SK-N-SH (cell line): ENCODE measurements at regions not wholly inside any gene's neighbourhood (a gene's known extent, or its start where the extent isn't known, plus 50 kb on each side); places are given as distances from the start of the nearest gene placed in this dataset.

ENCODE experiments used
- CTCF ChIP-seq: fragments of 200-600 bp; sonication (generic); IDR thresholded peaks from 2 replicates; pipeline ENCODE4 v1.6.1; 2017; ENCODE audit warnings: antibody characterized with exemption, mild to moderate bottlenecking, moderate library complexity
- EP300 ChIP-seq, 2 experiments: IDR thresholded peaks; 2 replicates each; pipeline versions ENCODE4 v1.4.0 to v1.6.1; 2012; ENCODE audit warnings: borderline replicate concordance in 1 of 2, low read depth in 1 of 2, low read length in 1 of 2
- EZH2phosphoT487 ChIP-seq: fragments of 200-600 bp; sonication (generic); IDR thresholded peaks from 2 replicates; pipeline ENCODE4 v1.6.1; 2017; ENCODE audit warnings: low read depth, mixed run types, mild to moderate bottlenecking, antibody characterized with exemption, moderate library complexity, borderline replicate concordance
- POLR2AphosphoS5 ChIP-seq: IDR thresholded peaks from 2 replicates; pipeline ENCODE4 v1.6.1; 2012; ENCODE audit warnings: low read depth, low read length
- RAD21 ChIP-seq: IDR thresholded peaks from 2 replicates; pipeline ENCODE4 v1.6.1; 2012; ENCODE audit warnings: mild to moderate bottlenecking, low read length
- REST ChIP-seq: IDR thresholded peaks from 2 replicates; pipeline ENCODE4 v1.6.1; 2012; ENCODE audit warnings: mild to moderate bottlenecking, low read depth, low read length, moderate library complexity

GRCh38 chr6:92647630-92648029 lies 771.7 kb downstream of the EPHA7 start:
- no peak for TF ChIP-seq REST
- no peak for TF ChIP-seq POLR2AphosphoS5
- no peak for TF ChIP-seq CTCF
- TF ChIP-seq EP300 (IDR thresholded peaks at IDR 0.05; ENCODE audit: borderline replicate concordance in 1 of 2, low read depth in 1 of 2, low read length in 1 of 2), result no peak
- TF ChIP-seq RAD21, result no peak
- no peak for TF ChIP-seq EZH2phosphoT487
